ENCODE measurements at regions not wholly inside any gene's neighbourhood (a gene's known extent, or its start where the extent isn't known, plus 50 kb on each side); places are given as distances from the start of the nearest gene placed in this dataset.

GRCh38 chr7:117929237-117929636 is 56.0 kb upstream of the CTTNBP2 start:
- no peak for DNase-seq (ENCODE audit: low read depth in 2 of 2)

DNA sequence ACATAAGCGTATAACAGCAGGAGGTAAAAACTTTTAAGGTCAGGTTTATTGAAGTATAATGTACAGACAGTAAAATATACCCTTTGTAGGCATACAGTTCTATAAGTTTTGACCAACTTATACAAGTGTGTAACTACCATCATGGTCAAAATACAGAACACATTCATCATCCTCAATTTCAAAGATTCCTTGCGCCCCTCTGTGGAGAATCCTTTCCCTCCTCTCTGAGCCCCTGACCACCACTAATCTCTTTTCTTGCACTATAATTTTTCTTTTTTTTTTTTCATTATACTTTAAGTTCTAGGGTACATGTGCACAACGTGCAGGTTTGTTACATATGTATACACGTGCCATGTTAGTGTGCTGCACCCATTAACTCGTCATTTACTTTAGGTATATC is 58.1 kb upstream of the CTTNBP2 start:
- DNase-seq (ENCODE audit: low read depth in 2 of 2): no peak

DNA sequence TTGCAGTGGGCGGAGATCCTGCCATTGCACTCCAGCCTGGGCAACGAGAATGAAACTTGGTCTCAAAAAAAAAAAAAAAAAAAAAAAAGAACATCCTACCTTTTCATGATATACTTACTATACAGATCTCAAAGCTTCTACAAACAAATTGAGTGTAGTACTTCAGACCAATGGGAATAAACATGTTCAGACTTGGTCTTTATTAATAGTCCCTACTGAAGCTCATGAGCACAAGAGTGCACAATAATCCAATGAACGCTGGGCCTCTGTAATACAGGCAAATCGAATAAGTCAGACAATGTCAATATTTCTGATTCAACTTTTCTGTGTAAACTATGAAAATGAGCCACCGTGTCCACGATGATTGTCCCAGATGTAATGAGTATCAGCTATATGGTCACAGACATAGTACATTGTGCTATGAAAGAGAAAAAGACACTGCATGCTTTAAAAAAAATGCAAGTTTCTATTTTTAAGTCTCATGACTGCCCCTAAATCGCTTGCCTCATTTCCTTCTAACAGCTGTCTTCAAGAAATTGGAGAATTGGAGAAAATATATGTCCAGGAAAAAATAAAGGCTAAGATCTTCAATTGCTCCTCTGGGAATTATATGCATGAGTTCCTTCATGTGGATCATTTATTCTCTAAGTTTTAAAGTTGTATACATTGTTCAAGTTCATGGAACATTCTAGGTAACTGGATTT is 64.0 kb upstream of the CTTNBP2 start:
- DNase-seq (ENCODE audit: low read depth in 2 of 2): no peak

GRCh38 chr7:117937753-117938483 is 64.7 kb upstream of the CTTNBP2 start:
- DNase-seq (ENCODE audit: low read depth in 2 of 2): no peak

- DNase-seq (ENCODE audit: low read depth in 2 of 2): no peak
These were observed 68.0 kb upstream of the CTTNBP2 start for GRCh38 chr7:117941138-117941810.

DNA sequence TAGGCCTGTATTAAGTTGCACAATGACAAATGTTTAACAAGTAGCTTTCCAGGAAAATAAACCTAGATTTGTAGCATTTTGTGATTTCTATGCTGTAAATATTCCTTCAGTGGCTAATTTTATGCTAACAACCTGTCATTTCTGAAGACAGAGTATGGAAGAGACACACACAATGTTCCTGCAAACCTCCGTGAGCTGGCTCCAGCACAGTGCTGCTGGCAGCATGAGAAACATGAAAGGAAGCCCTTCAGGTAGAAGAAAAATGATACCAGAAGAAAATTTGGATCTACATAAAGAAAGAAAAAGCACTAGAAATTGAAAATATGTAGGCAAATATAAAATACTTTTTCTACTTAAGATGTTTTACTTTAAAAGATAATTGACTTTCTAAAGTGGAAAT is 69.5 kb upstream of the CTTNBP2 start:
- DNase-seq (ENCODE audit: low read depth in 2 of 2): no peak

DNA sequence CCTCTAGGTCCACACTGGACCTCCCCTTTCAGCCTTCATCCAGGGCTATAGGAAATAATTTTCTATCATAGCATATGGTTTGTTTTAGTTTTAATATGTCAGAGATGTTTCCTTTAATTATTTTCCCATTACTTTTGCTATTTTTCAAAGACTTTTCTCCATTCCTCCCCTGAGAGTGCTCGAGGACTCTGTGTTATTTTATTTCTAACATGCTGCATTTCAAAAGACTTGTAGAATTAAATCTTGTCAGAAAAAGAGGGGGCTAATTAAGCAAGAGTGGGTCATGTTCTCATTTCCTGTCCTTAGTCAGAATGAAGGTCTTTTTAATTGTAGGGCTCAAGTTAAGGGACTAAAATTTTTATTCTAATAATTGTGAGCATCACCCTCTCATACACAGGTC is 71.6 kb upstream of the CTTNBP2 start:
- DNase-seq (ENCODE audit: low read depth in 2 of 2): no peak

DNA sequence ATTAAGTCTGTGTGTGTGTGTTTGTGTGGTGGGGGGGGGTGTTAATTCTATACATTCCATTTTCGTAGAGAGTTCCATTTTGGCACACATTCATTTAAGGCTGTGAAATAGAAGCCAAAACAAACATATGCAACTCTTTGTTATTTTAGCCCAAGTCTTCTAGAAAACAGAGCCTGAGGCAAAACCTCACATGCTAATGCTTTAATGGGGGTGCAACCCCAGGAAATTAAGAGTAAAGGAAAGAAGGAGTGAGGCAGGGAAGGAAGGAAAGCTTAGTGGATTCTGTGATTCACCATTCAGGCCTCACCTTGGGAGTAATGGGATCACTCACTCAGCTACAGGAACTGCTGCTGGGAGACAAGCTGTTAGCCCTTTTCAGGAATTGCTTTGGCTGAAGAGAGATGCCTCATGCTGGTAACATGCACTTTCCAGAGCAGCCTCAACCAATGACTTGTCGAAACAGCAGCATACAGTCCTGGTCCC is 73.0 kb upstream of the CTTNBP2 start:
- DNase-seq (ENCODE audit: low read depth in 2 of 2): no peak

- no peak for DNase-seq (ENCODE audit: low read depth in 2 of 2)
These were observed 76.0 kb upstream of the CTTNBP2 start for GRCh38 chr7:117949232-117949631.

DNA sequence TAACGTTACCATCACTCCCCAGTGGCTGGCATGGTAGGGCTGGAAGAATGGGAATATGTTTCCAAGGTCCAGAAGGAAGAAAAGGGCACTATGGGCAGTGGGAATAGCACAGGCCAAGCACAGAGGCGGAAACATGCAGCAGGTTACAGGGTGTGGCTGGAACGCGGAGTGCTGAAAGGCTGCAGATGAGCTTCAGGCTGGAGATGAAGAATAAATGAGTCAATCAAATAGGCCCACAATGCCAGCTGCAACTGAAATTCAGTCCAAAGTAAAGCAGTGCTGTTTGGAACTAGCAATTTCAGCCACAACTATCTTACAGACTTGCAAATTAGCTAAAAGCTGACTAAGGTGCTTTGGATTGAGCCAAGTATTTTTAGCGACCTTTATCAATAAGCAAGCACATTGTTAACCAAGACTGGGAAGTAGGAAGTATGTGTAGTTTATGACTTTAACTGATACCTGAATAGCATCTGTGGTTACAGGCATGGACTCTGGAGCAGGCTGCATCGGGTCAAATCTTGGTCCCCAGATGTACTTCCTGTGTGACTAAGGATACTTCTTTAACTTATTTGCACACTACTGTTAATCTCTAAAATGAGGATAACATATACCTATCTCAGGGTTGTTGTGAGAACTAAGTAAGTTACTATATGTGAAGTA is 77.5 kb upstream of the CTTNBP2 start:
- DNase-seq (ENCODE audit: low read depth in 2 of 2): no peak

- no peak for DNase-seq (ENCODE audit: low read depth in 2 of 2)
These were observed 78.0 kb upstream of the CTTNBP2 start for GRCh38 chr7:117951285-117951684.

DNA sequence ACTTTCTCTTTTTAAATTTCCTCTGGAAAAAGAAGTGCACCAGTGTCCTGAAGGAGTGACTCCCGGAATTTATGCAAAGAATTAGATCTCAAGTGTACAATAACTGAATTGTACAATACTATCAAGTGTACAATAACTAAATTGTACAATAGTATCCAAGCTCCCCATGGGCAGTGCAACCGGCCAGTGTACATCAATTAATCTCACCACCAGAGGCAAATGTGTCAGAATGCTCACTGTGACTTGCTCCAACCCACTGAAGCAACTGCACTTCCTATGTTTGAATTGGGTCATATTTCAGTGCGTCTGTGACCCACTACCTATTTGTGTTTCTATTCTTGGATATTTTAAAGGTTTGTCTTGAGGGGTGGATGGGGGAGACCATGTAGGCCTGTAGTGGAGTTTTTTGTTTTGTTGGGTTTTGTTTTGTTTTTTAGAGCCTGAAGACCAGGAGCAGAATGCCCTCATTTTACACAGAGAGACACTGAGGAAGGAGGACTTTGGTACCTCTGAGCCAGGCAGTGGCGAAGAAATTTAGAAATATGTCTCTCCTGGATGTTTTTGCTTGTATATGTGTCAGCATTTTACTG is 78.5 kb upstream of the CTTNBP2 start:
- DNase-seq (ENCODE audit: low read depth in 2 of 2): no peak

DNA sequence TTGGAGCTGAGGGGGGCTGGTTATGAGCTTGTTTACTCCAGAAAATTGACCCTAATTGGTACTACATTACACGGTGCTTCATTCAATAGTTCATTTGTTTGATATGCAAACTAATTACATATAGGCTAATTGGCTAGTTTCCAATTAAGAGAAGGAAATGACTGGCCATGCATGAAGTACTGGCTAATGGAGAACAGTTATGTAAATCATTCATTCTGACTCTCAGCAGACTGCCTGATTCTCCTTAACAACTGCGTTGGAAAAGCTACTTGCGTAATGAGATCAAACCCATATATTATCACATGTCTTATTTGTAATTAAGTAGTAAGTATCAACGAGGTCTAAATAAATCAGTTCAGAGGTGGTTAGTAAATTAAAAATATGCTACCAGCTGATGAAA is 81.8 kb upstream of the CTTNBP2 start:
- no peak for DNase-seq (ENCODE audit: low read depth in 2 of 2)

DNA sequence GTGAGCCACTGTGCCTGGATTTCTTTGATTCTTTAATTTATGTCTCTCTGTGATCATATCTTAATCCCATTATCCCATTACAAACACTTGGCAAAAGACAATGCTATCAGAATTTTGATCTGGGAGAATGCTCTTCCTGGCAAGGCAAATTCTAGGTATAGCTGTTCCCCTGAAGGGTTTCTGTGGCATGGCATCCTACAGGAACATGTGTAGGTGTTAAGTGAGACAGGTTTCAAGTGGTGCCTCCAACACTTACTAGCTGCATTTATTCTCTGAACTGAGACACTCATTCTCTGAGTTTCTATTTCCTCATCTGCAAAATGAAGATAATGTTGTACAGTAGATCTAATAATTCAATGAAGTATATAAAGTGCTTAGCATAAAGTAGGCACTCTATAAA is 87.1 kb upstream of the CTTNBP2 start:
- no peak for DNase-seq (ENCODE audit: low read depth in 2 of 2)

- DNase-seq (ENCODE audit: low read depth in 2 of 2): no peak
These were observed 88.0 kb upstream of the CTTNBP2 start for GRCh38 chr7:117961235-117961634.

DNA sequence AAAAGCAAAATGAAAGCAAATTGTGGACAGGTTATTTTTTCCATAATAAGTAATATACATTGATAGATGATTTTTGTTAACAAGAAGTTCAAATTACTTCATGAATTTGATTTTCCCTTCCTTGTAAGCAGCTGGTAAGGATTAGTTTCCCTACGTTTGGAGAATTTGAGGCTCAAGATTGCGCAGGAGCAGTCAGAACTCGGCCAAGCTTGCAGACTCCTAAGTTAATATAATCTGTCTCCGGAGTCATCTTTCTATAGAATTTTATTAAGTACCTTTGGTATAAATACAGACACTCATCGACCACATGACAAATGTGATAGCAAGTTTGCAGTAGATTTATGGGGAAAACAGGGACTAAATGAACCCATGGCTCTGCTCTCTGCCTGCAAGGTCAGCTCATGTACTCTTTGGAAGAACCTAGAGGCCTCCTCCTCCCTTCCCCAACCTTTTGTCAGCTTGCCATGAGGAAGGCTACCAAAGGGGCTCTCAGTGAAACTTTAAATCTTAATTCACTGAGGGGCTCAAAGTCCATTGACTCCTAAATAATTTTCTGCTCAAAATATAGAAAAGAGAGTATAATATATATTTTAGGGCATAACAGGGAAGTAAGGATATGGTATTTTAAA is 89.2 kb upstream of the CTTNBP2 start:
- DNase-seq (ENCODE audit: low read depth in 2 of 2): no peak

DNA sequence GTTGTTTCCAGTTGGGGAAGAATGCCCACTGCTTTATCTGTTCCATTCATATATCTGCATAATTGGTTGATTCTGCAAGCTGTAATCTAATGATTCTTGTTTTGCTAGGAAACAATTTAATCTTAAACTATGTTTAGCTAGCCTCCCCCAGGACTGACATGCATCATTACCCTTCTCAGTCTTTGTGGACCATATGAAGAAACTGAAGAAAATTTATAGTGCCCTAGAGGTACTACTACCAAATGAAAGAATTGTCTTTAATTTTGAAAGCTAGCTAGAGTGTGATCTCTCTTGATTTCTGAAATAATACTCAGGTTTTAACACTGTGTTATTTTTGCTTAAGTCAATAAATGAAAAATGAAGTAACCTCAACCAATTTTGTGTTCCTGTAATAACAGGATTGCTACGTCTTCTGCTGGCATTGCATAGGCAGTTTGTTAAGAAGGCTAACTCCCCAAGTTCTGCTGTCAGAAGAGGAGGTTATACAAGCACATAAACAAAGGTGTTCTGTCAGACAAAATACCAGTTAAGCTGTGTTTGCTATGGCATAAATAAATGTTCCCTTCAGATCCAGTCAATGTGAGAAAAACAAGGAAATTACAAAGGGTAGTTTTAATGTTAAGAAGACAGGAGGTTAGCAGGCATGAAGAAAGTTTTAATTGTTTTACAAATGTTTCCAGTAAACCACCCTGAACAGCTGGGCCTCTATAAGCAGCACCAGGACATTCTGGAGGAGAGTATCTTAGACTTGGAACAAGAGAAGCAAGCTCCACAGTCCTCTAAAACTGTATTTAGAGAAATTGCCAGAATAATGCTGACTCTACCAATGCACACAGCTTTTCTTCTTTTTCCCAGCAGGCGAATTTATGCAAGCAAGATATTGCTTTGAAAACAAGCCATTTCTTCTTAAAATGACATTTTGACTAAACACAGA is 90.3 kb upstream of the CTTNBP2 start:
- DNase-seq (ENCODE audit: low read depth in 2 of 2): no peak

- DNase-seq (ENCODE audit: low read depth in 2 of 2): no peak
These were observed 97.6 kb upstream of the CTTNBP2 start for GRCh38 chr7:117970801-117971200.

DNA sequence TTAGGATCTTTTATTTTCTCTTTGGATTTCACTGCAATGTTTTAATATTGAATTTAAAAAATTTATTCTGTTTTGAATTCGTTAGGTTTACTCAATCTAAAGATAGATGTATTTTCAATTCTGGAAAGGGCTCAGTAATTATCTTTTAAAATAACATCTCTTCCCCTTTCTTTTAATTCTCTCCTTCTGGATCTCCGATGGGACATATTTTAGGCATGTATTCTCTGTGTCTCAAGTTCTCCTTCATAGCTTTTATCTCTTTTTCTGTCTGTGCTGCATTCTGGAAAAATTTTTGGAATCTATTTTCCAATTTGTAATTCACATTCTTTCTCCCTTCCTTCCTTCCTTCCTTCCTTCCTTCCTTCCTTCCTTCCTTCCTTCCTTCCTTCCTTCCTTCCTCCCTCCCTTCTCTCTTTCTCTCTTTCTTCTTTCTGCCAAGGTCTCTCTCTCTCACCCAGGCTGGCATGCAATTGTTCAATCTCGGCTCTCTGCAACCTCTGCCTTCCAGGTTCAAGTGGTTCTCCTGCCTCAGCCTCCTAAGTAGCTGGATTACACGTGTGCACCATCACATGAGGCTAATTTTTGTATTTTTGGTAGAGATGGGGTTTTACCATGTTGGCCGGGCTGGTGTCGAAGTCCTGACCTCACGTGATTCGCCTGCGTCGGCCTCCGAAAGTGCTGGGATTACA is 98.5 kb upstream of the CTTNBP2 start:
- DNase-seq (ENCODE audit: low read depth in 2 of 2): no peak

DNA sequence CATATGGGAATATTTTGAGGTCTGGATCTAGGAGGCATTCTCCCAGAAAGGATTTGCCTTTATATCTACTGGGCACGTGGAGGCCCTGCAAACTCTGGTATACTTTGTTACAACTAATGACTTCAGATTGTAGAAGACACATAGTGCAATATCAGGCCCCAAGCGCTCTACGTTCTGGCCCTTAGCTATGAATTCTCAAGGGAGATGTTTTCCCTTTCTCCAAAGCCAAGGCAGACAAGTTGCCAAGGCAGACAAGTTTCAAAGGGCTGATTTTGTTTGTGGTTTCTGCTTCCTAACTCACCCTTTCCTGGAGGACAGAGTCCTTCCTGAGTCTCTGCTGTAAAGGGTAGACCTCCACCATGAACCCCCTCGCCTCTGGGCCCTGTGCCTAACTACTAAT is 99.4 kb upstream of the CTTNBP2 start:
- no peak for DNase-seq (ENCODE audit: low read depth in 2 of 2)
